PFSK-1 (cell line): ENCODE measurements at regions not wholly inside any gene's neighbourhood (a gene's known extent, or its start where the extent isn't known, plus 50 kb on each side); places are given as distances from the start of the nearest gene placed in this dataset.

ENCODE experiments used
- FOXP2 ChIP-seq: optimal IDR thresholded peaks from 2 replicates; pipeline ENCODE3; 2011; ENCODE audit warnings: borderline replicate concordance, control low read depth, inconsistent platforms; ENCODE audit not compliant: insufficient read depth; ENCODE audit errors: extremely low read length, extremely low read depth
- POLR2AphosphoS5 ChIP-seq: IDR thresholded peaks from 2 replicates; pipeline ENCODE4 v1.6.1; 2012; ENCODE audit warnings: low read depth, mild to moderate bottlenecking, control low read depth, low read length, moderate library complexity
- REST ChIP-seq, 2 experiments: IDR thresholded peaks; 2 replicates each; pipeline versions ENCODE4 v1.6.1 to v1.8.0; 2011 to 2012; ENCODE audit warnings: low read depth in 2 of 2, low read length in 2 of 2, control low read depth in 1 of 2, inconsistent platforms in 1 of 2, mild to moderate bottlenecking in 1 of 2, moderate library complexity in 1 of 2; ENCODE audit not compliant: insufficient read depth in 1 of 2
- SIN3A ChIP-seq: IDR thresholded peaks from 2 replicates; pipeline ENCODE4 v1.6.1; 2012; ENCODE audit warnings: mild to moderate bottlenecking, low read length, moderate library complexity, borderline replicate concordance; ENCODE audit not compliant: insufficient read depth
- TAF1 ChIP-seq: IDR thresholded peaks from 2 replicates; pipeline ENCODE4 v1.6.1; 2012; ENCODE audit warnings: low read length, control low read depth, borderline replicate concordance; ENCODE audit not compliant: insufficient read depth

- no peak for TF ChIP-seq REST (IDR thresholded peaks at IDR 0.05; ENCODE audit: insufficient read depth in 1 of 2, low read depth in 2 of 2, low read length in 2 of 2)
- TF ChIP-seq POLR2AphosphoS5: no peak
- no peak for TF ChIP-seq SIN3A
- TF ChIP-seq TAF1: no peak
- TF ChIP-seq FOXP2: no peak
Measured at GRCh38 chr2:161033059-161033660, 127.1 kb upstream of the TANK start.

- TF ChIP-seq SIN3A (no peak), FOXP2 (no peak), POLR2AphosphoS5 (no peak), REST (IDR thresholded peaks at IDR 0.05; ENCODE audit: insufficient read depth in 1 of 2, low read depth in 2 of 2, low read length in 2 of 2) (no peak), TAF1 (no peak)
Measured at GRCh38 chr2:161036926-161037325, 123.3 kb upstream of the TANK start.

GRCh38 chr2:161039071-161039470 is 121.2 kb upstream of the TANK start:
- TF ChIP-seq SIN3A (no peak), FOXP2 (no peak), REST (IDR thresholded peaks at IDR 0.05; ENCODE audit: insufficient read depth in 1 of 2, low read depth in 2 of 2, low read length in 2 of 2) (no peak), TAF1 (no peak), POLR2AphosphoS5 (no peak)

- no peak for TF ChIP-seq FOXP2
- TF ChIP-seq TAF1: no peak
- TF ChIP-seq REST (IDR thresholded peaks at IDR 0.05; ENCODE audit: insufficient read depth in 1 of 2, low read depth in 2 of 2, low read length in 2 of 2): no peak
- no peak for TF ChIP-seq SIN3A
- no peak for TF ChIP-seq POLR2AphosphoS5
Measured at GRCh38 chr2:161041356-161041755, 118.9 kb upstream of the TANK start.
